ENCODE measurements at regions not wholly inside any gene's neighbourhood (a gene's known extent, or its start where the extent isn't known, plus 50 kb on each side); places are given as distances from the start of the nearest gene placed in this dataset.

DNA sequence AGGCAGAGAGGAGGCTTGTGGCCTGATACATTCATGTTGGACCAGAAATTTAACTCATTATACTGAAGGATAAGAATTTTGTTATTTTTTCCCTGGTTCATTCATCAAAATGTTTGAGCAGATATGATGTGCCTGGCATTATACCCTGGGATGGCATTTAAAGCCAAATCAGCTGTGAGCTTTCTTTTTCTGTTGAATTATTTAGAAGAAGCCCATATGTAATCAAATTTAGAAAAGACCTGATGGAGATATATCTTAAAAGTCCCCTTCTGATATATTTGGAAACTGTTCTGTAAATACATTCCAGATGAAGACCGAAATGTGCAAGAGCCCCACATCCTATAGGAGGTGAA lies 743.1 kb upstream of the HS6ST1 start:
- DNase-seq = no peak

DNA sequence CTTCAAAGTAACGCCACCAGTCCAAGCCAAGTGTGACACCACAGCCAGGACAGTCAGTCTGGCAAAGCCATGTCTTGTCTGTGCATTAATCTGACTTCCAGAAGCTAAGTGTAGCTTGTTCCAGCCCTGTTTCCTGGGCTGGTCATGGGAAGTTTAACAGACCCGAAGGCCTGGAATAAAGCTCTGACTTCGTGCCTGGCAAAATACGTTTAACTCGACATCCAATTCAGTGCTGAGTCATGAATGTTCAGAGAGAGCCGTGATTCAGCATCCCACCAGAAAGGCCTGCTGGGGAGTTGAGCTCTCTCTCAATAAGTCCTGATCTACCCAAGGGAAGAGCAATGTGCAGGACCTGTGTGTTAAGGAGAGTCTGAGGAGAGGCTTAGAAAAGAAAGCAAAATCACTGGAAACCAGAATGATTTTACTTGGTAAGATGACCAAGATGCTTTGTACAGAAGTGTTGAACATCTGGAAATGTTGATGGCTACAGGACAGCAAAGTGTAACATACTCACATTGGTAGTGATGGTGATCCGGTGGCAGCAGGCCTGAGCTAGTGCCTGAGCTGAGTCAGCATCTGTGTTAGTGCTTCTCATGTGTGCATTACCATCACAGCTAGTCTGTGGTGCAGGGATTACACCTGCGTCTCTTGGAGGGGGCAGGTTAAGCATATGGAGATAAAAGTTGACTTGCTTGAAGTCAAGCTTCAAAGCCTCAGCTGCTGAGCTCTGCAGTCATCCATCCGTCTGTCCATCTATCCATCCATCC lies 743.7 kb upstream of the HS6ST1 start:
- peak; percentile 10 for DNase-seq

DNA sequence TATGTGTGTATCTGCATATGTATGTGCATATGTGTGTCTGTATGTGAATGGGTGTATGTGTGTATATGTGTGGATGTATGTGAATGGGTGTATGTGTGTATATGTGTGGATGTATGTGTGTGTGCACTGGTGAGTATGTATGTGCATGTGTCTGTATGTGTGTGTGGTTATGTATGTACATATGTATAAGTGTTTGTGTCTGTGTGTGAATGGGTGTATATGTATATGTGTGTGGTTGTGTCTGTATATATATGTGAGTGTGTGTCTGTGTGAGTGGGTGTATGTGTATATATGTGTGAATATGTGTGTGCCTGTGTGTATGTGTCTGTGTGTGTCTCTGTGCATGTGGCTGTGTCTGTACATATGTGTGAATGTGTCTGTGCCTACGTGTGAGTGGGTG lies 748.4 kb upstream of the HS6ST1 start:
- no peak for DNase-seq

DNA sequence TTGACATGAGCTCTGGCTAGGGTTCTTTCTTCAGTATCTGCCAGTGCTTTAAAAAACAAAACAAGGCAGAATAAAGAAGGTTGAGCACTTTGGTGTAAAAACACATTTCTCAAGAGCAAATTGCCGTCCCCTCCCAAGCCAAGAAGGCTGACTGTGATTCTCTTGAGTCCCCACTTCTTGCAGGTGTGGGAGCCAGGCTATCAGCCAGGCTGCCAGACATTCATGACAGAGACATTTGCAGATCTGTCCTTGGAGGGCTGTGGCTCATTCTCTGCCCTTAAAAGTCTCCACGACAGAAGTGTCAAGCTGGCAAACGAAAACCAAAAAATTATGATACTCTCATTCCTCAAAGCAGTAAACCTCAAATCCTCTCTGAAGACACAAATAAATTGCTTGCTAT lies 749.3 kb upstream of the HS6ST1 start:
- DNase-seq = no peak

DNA sequence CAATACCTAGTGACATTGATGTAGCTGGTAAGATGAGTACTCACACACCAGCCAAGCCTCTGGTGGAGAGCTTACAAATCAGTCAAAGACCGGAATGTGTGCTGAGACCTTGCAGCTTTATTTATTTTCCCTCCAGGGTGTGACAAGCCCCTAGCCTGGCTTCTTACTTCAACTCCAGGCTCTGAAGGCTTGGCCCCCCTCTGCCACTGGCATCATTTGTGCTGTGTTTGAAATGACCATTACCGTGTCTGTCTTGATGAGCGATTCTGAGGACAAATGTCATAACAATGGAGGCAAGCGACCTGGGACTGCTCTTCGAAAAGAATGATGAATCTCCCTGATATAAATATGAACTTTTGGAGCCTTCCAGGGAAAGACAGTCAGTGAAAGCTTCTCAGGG lies 749.9 kb upstream of the HS6ST1 start:
- no peak for DNase-seq

DNA sequence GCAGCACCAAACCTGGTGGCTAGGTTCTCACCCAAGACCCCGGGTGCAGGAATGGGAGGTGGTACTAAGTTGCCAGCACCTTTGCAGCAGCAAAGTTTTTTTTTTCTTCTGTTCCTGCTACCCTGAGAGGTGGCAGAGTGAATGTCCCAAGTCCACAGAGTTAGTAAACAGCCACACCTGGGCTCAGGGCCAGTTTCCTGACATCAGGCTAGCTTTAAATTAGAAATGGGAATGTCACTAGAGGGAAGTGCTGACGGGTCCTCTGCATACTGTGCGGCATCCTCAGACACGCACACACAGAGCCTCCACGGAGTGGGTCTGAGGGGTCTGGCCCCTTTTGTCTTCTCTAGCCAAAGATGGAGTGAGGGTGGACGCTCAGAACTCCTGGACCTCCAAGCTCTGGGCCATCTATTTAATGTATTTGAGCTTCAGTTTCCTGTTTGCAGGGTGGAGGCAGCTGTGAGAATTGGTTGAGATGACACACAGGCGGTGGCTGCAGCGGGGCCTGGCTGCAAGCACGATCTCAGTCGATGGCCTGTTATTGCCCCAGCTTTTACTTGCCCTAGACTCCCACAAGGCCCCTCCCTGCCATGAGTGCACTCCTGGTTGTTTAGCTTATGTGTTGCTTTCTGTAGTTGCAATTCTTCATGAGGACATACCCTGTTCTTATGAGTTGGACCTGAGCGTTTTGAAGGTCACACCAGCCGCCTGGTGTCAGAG lies 751.4 kb upstream of the HS6ST1 start:
- DNase-seq = no peak

DNA sequence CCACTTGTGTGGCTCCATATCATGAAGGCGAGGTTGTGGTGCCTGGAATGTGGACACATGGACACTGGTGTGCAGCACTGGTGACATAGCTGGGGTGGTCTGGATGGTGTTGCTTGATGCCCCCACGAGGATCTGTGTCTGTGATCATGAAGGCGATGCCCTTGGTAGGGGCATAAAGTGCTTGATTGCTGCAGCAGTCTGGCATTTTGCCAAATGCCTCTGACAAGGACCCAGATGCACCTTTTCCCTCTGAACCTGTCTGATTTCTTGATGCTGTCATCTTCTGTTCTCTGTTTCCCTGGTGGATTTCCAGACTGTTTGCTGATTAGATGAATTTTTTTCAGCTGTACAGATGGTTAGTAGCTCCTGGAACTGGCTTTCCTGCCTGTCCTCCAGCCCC lies 752.0 kb upstream of the HS6ST1 start:
- DNase-seq = no peak

DNA sequence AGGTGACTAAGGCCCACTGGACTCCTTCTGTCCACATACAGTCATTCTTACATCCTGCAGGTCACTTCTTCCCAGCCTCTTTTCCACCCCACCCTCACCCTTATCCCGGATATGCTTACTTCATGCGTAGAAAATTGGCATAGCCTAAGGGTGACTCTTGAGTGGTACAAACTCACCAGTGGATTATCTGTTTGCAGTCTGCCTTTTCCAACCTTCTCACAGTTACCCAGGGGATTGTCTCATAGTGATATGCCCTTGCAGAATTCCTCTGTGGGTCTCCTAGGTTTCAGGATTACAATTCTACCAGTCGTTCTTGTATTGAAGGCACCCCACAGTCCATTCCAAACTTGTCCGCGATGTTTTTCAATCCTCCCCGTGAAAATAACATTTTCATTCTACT lies 752.9 kb upstream of the HS6ST1 start:
- no peak for DNase-seq

DNA sequence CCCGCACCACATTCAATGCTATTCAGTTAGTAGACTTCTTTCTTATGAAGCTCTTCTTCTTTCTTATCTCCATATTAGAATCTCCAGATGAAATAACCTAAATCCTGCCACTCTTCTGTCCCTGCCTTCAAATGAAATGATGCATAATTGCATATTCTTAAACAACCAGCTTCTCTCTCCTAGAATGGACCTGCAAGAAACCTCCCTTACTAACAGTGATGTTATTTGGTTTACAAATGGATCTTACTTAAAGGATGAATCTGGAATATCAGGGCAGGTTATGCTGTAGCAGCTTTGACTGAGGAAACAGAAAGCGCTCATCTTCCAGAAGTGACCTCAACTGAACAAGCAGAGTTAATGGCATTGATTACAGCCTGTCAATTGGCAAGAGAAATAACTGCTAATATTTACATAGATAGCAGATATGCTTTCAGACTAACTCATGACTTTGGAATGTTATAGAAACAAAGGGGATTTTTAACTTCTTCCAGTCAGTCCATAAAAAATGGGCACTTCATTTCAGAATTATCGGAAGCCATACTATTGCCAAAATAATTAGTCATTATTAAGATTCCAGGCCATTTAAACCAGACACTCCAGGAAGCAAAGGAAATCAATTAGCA lies 755.7 kb upstream of the HS6ST1 start:
- DNase-seq = no peak

DNA sequence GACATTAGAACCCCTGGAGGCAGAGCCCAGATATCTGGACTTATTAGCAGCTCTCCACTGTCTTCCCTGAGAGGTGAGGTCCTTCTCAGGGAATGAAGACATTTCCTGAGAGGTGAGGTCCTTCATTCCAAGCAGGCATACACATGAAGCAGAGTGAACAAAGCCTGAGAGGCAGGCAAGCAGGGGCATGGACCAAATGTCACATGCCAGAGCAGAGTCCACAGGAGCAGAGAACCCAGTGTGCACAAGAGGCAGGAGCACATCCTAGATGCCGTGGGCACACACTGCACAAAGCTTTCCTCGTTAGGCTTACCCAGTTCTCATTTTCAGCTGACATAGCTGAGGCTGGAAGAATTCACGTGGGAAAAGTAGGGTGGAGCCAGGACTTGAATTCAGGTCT lies 759.9 kb upstream of the HS6ST1 start:
- no peak for DNase-seq

DNA sequence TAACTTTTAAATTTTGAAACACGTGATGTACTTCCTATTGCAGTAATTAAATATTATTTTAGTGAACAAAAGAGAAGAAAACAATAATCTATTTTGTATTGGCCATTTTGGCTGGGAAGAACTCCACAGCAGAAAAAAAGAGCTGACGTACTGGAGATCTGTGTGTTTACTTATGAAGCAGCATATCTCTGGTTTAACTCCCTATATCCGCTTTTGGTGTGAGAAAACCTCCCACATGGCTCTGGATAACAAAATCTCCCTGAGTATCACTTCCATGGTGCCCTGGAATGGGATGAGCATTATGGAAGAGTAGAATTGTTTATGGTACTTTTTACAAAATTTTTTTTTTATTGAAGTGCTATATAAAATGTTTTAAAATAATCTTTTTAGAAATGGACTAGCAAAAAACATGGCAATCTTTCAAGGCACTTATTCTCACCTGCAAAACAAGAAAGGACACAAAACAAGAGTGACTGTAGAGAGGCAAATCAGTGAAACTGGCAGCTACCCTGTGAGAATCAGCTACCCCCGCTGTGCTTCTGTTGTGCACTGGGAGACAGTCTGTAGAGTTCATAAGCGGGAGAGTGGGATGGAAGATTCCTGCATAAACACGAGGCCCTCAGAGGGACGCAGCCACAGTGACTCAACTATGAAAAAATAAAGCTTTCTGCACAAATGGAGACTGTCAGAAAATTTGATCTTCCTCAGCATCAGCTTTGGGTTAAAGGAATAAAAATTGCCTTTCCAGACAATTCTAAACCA lies 762.2 kb upstream of the HS6ST1 start:
- no peak for DNase-seq

DNA sequence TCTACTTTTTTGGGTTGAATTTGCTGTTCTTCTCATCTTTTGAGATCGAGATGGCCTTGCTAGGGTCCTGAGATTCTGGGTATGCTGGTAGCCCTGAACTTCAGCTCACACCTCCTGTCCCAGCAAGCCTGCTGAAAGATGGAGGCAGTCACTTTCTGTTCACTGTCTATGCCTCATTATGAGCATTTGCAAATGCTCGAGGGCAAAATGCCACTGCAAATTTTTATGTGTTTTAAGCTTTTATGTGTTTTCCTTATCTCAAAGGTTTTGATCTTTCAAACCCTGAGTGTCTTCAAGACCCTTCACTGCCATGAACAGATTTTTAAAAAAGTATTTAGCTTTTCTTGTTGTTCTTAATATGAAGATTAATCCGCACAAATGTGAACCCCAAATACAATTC lies 766.7 kb upstream of the HS6ST1 start:
- DNase-seq = no peak

DNA sequence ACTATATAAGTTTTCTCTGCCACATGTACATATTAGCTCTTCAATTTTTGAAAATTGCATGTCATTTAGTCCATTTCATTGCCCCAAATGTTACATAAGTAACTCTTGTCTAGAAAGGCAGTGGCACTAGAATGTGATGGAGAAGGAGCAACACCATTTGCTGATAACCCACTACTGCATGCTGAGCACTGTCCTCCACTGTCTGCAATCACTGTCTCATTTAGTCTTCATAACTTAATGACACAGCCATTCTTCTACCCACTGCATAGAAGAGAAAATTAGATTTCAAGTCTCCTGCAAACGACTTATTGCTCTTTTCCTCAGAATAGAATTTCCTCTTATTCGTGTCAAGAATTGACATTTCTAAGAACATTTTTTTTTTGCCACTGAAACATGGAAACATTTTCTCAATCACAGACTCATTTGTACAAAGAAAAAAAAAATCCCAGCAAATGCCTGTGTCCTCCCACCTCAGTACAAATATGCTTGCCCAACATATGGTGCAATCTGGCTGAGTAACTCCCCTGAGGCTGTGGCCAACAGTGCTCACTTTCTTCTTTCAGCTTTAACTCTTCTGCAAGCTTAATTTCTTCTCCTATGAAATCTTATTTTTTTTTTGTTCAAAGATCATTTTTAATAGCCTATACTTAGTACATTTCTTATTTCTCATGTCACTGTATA lies 768.6 kb upstream of the HS6ST1 start:
- peak; percentile 28 for DNase-seq

DNA sequence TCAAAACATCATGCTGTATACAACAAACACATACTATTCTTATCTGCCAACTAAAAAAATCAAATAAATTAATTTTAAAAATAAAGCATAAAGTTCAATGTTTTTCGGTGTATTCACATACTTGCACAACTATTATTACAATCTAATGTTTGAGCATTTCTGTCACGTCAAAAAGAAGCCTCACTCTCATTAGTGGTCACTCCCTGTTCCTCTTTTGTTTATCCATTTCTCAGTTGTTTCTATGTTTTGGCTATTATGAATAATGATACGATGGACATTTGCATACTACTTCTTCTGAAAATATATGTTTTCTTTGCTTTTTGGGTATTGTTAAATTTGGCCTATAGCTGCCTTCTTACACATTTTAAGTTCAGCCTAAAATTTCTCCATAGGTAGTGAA lies 773.0 kb upstream of the HS6ST1 start:
- no peak for DNase-seq

DNA sequence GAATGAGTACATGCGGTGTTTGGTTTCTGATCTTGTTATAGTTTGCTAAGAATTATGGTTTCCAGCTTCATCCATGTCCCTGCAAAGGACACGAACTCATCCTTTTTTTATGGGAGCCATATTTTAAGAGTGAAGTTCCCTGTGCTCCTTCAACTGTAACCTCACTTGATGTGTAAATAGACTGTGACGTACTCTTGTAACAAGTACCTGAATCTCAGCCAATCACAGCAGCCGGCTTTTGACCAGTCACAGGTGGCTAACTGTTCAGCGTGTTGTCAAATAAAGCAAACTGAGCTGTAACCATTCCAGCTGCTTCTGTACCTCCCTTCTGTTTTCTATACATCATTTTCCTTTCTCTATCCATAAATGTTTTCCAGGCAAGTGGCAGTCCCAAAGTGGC lies 774.3 kb upstream of the HS6ST1 start:
- DNase-seq = no peak

DNA sequence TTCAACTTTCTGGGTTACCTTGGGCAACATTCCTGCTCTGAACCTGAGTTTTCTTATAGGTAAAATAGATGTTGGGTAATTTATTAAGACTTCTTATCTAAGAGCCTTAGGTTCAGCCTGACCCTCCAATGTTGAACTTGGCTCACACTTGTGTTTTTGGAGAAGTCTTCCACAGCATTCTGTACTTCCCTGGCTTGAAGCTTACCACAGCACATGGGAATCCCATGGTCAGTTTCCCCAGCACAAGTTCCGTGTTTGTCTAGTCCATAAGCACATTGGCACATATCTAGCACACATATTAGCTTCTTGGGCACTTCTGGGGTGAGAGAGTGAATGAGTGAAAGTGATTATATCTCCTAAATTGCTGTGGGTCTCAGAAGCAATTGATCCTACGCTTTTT lies 782.5 kb upstream of the HS6ST1 start:
- no peak for DNase-seq

DNA sequence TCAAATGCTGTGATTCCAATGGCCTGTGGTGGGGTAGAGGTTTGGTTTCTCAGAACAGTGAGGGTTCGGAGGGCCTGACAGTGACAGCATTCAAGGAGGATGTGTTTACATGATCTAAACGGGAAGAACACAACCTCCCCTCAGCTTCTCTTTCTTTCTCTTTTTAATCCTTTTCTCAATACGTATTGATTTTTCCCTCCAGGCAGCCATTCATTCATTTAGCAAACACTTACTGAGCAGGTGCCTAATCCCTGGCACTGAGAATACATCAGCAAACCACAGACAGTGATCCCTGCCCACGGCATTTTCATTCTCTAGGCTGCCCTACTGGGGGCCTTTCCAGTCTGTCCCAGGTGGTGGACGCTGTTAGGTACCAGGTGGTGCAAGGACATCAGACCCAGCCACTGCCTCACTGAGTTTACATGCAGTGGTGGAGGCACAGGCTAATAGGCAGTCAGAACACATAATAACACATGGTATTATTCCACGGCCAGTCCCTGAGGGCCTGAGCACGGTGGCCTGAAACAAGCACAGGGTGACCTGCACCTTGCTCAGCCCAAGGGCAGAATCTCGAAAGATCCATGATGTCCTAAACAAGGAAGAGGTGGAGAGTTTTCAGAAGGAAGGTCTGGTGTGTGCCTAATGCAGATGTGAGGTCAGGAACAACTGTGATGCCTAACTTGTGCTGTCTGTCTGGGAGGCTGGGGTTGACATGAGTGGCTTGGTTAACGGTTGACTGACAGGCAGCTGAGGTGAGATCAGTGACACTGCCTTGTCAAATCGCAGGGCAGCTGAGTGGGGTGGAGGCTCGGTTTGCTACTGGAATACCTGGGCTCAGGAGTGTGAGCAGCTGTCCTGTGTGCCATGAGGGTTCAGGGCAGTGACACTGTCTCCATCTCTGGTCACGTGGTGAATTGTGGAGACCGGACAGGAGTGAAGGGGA lies 785.5 kb upstream of the HS6ST1 start:
- no peak for DNase-seq

DNA sequence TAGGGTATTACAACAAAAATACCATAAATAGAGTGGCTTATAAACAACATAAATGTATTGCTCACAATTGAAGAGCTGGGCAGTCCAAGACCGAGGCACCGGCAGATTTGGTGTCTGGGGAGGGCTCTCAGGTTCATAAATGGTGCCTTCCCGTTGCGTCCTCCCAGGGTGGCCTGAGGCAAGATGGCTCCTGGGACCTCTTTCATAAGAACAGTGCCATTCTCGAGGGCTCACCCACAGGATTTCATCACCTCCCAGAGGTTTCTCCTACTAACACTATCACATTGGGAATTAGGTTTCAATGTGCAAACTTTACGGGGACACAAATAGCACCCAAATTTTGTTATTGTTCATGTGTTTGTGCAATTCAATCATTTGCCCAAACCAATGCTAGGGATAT lies 793.5 kb upstream of the HS6ST1 start:
- no peak for DNase-seq

DNA sequence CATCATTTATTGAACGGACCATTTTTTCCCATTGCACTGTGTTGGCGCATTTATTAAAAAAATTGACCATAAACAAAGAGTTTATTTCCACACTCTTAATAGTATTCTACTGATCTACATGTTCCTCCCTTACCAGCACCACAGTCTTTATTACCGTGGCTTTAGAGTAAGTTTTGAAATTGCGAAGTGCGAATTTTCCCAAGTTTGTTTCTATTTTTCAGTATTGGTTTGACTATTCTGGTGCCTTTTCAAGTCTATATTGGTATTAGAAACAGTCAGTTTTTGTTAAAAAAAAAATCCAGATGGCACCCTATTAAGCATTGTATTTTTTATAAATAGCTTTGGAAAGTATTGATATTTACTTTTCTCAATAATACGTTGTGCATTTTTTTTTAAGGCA lies 795.1 kb upstream of the HS6ST1 start:
- DNase-seq = no peak

DNA sequence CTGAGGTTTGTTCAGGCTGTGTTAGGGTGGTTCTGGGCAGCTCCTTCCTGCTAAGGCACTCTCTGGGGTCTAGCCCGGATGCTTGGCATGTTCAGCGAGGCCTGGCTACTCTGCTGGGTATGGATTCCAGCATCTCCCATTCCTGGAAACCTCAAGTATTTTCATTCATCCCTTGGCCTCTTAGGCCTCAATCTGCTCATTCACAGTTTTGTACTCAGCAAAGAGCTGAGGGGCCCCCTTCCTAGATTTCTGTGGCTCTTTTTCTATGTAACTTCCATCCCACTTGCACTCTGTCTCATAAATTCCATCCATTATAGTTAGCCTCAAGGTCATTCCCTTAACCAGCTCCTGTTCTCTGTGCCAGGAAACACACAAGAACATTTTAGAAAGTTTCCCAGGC lies 798.8 kb upstream of the HS6ST1 start:
- DNase-seq = no peak

DNA sequence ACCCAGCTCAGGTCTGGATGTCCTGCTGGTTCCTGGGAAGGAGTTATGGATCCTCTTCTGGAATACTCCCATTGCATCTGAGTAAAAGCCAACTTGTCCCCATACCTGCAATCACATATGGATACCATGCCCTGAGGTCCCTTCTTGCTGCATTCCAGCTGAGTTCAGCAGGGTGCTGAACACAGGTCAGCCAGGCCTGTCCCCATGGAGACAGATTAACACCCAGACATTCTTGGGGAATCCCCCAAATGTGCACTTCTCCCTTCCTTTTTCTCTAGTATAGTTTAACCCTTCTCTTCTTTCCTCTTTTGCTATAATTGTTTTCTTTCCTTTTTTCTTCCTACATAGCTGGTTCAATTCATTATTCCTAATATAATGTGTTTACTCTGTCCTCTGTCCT lies 799.6 kb upstream of the HS6ST1 start:
- no peak for DNase-seq

DNA sequence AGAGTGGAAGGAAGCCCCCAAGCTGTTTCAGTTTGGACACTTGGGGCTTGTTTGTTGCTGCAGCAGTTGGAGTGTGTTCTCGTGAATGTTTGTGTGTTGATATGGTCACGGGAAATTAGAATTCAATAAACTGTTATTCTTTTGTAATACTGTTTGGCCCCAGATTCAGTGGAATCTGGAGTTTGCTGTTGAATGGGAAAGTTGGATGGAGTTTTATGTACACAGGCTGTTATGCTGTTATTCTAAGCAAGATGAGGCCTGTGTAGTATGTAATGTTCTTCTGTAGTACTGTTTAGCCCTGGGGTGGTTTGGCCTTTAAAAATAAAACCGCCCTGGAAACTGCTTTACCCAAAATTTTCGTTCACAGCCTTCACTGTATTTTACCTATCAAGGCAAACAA lies 810.4 kb upstream of the HS6ST1 start:
- DNase-seq = no peak
